ENCODE measurements at regions not wholly inside any gene's neighbourhood (a gene's known extent, or its start where the extent isn't known, plus 50 kb on each side); places are given as distances from the start of the nearest gene placed in this dataset.
"Not testable (repeated sequence)": the region's sequence is repeated elsewhere in the genome, so short reads cannot be mapped to it uniquely, and the experiment has no call there.

DNA sequence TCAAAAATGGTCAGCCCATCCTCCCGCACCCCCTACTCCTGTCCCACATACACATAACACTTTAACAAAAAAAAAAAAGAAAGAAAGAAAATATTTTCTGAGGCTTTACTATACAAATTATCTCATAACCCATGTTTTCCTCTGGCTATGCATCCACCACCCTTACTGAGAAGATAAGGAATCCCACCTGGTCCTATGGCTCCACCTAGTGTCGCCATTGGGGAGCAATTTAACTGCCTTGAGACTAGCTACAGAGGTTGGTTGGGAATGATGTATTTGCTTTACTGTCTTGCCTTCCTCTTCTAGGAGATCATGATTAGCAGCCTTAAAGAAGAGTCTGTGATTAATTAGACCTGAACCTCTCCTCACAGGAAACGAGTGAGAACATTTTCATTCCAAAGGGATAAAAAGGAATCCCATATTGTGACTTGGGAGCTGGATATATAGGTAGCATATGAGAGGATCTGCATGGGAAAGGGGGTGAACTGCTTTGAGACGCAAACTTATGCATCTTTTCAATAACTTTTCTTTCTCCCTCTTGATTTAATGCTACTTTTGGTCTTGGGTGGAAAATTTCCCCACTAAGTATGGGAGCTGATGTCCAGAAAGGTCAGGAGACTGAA lies 77.7 kb upstream of the SELENOP start:
- peak; percentile 76 for DNase-seq

DNA sequence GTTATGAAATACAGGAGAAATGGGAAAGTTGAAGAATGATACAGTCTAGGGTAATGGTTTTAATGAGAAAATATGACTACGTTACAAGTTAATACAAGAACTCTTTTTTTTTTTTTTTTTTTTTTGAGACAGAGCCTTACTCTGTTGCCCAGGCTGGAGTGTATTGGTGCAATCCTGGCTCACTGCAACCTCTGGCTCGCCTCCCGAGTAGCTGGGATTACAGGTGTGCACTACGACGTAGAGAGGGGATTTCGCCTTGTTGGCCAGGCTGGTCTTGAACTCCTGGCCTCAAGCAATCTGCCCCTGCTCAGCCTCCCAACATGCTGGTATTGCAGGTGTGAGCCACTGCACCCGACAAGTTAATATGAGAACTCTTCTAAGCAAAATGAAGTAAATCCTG lies 77.1 kb upstream of the SELENOP start:
- no peak for DNase-seq

DNA sequence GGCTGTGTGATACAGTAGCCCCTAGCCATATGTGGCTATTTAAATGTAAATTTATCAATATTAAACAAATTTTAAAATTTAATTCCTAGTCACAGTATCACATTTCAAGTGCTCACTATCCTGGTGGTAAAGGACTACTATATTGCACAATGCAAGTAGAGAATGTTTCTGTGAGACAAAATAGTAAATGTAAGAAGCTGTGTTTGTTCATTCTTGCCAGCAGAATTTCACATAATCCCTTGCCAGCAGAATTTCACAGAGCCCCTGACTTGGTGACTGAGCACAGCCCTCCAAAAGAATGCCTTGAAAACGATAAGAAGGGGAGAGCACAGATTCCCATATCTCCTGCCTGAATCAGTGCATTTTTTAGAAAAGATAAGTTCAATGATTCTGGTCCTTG lies 75.9 kb upstream of the SELENOP start:
- no peak for DNase-seq

DNA sequence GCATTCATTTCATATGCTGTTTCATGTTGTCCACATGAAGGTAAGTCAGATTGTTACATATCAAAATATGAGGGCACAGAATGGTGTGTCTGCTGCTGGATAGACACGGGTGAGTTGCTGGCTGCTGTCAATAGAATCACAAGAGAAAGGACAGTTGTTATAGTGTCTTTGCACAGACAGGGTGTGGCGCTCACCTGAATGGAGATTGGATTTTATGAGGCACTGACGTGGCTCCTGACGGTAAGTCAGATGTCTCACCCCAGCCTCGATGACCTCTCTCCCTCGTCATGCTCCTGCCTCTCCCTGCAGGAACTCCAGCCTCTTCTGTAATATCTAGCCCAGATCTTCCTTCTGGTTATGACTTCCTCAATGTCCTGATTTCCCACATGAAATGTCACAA lies 75.4 kb upstream of the SELENOP start:
- no peak for DNase-seq

DNA sequence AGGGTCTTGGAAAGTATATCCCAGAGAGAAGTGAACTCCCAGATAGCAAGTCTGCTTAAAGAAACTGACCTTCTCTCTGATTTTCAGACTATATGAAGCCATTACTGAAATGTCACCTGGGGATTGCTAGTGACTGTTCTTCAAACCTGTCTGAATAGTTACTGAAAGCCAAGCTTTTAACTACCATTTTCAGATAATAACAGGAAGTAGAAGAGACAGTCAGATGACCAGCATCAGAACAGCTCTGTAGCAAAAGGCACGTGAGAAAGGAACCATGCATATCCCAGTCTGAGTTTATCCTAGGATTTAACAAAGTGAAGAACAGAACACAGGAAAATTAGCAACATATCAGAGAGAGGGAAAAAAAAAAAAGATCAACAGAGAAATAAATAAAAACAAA lies 74.9 kb upstream of the SELENOP start:
- DNase-seq: no peak

DNA sequence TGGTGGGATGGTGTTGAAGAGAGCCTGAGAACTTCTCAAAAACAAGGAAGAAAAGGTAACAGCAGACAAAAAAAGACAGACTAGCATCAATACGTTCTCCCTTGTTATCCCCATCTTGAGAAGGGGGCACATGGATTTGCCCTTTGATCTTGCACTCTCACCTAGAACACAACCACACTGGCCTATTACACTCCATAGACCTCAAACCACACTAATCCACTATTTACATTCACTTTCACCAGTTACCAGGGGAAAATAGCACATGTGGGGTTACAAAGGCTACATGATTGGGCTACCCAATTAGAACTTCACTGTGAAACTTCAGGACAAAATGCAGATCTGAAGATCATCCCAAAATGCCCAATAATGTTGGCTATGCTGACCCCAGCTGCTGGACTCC lies 72.6 kb upstream of the SELENOP start:
- DNase-seq: no peak

DNA sequence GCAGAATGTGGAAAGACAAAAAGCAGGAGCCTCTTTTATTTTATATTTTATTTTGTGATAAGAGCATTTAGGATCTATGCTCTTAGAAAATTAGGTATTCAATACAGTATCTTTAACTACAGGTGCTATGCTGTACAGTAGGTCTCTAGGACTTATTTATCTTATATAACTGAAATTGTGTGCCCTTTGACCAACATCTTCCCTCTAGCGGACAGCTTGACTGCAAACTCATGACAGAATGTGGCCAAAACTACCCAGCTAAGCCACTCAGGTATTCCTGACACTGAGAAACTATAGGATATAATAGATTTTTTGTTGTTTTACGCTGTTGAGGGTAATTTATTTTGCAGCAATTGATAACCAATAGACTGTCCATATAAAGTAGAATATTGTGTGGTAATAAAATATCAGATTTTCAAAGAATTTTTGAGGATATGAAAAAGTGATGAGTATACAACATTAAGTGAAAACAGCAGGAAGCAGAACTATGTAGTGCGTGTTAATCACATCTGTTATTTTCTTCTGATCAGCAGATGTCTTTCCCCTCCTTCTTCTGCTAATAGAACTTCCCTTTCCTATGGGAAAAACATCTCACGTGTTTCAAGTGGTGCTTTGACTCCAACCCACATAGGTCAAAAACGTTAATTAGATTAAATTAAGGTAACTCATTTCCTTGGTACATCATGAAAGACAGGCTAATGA lies 69.9 kb upstream of the SELENOP start:
- no peak for DNase-seq

DNA sequence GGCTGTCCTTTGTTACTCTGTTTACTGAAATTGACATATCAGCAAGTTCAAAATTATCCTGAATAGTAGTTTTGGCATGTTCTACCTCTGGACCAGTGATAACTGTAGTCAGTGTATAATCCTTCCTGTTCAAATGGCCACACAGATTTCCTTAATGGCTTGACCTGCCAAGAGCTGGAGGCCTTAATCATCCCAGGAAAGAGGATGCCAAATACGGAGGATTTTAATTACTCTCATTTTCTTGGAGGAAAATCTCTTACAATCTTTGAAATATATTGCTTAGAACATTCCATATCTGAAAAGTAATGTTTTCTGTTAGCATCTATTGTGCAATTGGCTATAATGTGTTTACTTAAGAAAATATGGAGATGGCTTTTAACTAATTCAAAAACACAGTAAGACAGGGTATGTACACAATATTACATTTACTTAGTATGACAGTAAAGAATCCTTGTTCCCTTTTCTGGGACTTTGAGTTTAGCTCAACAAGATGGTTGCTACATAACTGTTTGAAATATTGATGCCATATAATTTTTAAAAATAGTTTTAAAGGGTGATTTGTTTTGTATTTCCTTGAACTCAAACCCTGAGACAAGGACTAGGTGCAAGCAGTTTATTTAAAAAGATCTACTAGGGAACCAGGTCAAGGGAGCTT lies 68.9 kb upstream of the SELENOP start:
- DNase-seq: no peak

DNA sequence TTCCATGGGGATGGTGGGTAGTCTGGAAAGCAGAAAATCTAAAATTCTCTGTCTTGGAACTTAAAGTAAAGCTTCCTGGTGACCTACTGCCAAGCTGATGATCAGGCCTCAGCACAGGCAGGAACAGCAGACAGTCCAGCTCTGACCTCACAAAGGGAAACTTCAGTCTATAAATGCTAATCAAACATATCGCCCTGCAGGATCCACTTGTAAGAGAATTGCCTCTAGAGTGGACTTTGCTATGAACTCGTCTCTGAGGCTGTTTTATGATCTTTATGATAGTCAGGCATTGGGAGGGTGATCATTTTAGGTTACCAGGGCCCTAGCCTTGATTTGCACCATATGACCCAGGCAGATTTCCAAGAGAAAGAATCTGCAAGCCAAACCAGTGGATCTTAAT lies 67.6 kb upstream of the SELENOP start:
- DNase-seq: no peak

DNA sequence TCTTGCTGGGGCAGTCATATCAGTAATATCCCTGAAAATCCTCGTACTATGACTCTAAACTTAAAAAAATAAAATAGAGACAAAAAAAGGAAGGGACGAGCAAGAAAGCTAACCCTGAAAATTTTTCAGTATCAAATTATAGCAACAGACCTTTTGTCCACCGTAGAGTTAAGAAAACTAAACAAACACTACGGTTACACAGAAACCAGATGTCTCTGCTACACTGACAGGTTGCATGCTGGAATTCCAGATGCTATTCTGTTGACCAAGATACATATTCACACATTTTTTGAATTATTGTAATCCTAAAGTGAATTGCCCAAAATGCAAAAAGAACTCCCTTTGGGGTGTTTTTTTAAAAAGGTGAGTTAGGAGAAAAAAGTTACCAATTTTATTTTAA lies 66.9 kb upstream of the SELENOP start:
- DNase-seq: no peak

DNA sequence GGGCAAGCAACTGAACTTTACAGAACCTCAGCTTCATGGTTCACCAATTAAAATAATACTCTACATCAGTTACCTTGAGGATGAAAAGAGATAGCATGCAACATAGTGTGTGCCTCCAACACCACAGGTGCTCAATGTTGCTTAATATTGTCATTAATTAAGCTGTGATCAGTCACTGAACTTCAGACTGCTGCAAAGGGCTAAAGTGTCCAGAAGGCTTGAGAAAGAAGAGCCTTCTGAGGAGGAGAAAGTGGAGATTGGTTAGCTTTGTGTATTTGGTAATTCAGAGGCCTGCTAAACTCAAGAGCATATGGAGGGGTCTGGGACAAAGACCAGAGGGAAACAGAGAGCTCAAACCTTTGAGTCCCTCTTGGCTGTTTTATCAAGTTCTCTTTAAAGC lies 66.3 kb upstream of the SELENOP start:
- DNase-seq: no peak

DNA sequence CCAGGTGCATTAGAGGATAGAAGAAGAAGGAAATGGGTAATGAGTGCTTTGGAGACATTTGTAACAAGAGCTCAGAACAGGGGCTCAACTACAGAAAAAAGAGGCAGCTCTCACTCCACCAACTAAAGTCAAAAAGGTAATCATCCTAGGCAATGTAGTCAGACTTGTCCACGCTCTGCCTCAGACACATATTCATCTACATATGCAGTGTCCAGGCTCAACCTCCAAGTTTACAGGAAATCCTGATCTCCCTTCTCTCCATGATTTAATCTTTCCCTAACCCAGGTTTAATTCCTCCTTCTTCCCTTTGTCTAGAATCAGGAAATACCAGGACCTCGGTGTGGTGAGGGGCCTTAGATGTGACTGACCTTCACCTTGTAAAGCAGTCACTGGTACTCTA lies 65.7 kb upstream of the SELENOP start:
- DNase-seq: no peak

DNA sequence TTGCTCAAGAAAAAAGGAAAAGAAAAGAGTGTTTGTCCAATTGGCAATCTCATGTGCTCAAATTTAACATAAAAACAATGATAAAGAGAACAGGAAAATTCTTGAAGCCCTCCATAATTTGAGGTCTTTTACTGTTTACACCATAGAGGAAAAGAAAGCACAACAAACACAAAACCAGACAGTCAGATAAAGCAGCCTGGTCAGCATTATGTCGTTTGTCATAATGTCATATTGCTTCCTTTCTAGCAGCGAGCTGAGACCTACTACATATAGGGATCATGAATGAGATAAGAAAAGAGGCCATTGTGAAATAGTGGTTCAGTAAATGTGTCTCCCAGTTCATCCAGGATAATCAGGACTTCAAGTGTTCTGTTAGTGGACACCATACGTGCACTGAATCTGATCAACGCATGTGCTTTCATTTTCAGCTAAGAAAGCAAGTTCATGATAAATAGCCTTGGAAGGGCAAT lies 64.7 kb upstream of the SELENOP start:
- DNase-seq: no peak

DNA sequence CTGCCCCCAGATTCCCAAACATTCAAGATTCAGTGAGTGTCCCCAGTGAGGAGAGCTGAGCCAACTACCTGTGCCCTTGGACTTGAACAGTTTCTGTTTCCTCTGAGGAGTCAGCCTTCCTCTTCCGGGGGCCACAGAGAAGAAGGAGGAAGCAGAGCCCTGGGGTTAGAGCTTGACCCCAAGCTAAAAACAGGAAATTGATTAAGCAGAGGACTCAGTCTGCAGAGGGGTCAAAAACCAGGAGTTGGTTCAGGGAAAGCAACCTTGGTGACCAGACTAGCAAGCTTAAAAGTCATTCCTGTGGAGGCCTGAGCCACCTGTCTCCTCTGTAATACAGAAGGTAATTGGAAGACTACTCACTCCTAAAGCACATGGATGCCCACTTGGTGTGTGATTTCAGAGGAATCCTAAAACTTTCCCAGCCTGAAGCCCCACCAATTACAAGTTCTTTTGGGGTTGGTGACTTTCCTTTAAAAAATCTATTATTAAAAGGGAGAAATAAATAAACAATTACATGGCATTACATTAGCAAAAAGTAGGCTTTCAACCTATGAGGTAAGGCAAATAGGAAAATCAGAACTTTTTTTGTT lies 64.2 kb upstream of the SELENOP start:
- DNase-seq: no peak

DNA sequence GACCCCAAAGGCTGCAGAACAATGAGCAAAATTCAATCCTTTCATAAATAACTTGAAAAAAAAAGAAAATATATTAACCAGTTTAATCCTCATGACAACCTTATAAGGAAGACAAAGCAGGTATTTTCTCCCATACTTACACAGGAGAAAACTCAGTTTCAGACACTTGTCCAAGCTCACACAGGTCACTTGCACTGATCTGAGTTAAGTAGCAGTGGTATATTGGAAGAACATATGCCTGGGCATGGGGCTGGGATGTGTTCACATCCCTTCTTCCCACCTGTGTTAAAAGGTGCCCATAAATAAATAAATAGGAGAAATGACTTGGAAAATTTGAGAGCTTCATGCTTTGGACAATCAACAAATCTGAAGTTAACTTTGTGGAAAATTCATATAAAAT lies 63.5 kb upstream of the SELENOP start:
- DNase-seq: no peak

DNA sequence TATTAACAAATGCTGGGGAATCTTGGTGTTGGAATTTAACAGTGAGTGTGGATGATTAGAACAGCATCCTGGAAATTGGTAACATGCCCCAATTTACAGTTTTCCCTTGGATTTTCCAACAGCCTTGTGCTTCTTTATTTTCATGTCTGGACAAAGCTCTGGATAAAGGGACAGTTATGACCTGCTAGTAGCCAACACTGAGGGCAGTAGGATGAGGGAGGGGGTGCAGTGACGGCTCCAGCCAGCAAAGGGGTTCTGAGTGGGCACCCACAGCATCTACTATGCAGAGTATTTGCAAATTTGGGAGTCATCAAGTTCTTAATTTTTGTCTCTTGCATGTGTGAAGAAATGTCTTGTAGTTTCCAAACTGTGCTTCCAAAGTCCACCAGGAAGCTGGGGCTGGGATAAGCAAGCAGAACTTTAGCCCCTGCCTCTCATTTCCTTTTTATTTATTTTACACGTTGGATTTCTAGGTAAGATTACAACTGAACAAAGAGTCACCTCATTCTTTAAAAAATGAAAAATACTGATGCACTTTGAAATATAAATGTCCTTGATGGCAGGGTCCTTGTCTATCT lies 63.0 kb upstream of the SELENOP start:
- no peak for DNase-seq

DNA sequence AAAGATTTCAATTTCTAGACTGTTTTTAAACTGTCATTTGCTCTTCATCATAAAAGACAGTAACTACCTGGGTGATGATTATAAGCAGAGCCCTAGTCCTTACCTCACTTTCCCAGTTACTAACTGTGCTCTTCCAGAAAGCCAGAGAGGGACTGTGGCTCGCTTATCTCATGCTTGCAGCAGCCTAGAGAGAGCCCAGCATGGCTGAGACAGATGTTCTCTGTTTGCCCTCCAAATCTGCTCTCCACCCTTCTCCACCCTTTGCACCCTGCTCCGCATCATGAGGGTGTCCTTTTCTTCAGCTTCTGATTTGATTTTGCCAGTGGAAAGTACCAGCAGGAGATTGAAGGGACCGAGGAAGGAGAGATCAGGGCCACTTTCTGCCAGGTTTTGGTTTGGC lies 61.2 kb upstream of the SELENOP start:
- no peak for DNase-seq

DNA sequence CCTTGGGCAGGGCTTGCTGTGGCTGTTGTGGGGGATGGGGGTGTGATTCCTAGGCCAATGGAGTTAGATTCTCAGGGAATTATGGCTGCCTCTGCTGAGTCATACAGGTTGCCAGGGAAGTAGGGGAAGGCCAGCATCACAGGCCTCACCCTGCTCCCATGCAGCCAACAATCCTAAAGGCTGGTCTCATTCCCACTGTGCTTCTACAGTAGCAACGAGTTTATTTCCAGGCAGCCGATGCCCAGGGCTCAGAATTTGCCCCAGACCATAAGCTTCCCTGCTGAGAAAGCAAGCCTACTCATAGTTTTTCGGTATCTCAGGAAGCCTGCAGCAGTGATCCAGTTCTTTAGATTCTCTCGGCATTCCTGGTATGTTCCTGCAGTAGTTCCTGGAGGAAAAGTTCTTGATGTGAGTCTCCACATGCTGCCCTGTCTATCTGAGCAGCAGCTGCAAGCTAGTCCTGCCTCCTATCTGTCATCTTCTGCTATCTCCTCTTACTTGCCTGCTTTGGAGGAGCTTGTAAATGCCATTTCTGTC lies 59.3 kb upstream of the SELENOP start:
- no peak for DNase-seq

DNA sequence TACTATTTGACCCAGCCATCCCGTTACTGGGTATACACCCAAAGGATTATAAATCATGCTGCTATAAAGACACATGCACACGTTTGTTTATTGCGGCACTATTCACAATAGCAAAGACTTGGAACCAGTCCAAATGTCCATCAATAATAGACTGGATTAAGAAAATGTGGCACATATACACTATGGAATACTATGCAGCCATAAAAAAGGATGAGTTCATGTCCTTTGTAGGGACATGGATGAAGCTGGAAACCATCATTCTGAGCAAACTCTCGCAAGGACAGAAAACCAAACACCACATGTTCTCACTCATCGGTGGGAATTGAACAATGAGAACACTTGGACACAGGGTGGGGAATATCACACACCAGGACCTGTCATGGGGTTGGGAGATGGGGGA lies 56.7 kb upstream of the SELENOP start:
- DNase-seq: not testable (repeated sequence)

DNA sequence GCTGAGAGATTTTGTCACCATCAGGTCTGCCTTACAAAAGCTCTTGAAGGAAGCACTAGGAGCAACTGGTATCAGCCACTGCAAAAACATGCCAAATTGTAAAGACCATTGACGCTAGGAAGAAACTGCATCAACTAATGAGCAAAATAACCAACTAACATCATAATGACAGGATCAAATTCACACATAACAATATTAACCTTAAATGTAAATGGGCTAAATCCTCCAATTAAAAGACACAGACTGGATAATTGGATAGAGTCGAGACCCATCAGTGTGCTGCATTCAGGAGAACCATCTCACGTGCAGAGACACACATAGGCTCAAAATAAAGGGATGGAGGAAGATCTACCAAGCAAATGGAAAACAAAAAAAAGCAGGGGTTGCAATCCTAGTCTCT lies 53.1 kb upstream of the SELENOP start:
- DNase-seq: not testable (repeated sequence)

Measured in activated CD8-positive, alpha-beta memory T cell treated with anti-CD3 and anti-CD28 coated beads, Interleukin-2, amount 50 U/mL, for 48 hours (primary cell).